K562 (cell line): ENCODE measurements at regions not wholly inside any gene's neighbourhood (a gene's known extent, or its start where the extent isn't known, plus 50 kb on each side); places are given as distances from the start of the nearest gene placed in this dataset.

Source experiments
- ATAC-seq: fragments of 200-7000 bp; cut with Tn5 transposase; 3 replicates; pipeline ENCODE4 v1.9.1; 2020; ENCODE audit warnings: moderate library complexity
- BruUV-seq: library from RNA; stranded (reverse); fragments of 400-500 nt; replicated peaks from 2 replicates; lab custom pipeline; 2021; lab: Mats Ljungman, UMichigan
- CTCF ChIA-PET: fragments of 300-600 bp; formaldehyde crosslinking; extraction: SDS; loops from one replicate; lab custom pipeline; 2021; ENCODE audit warnings: low intra/inter-chr PET ratio; lab: Yijun Ruan, JAX
- POLR2A ChIA-PET: fragments of 300-600, 350-650 bp; sonication (Branson Sonifier 250); formaldehyde crosslinking; extraction: SDS; loops from one replicate; lab custom pipeline; 2021; ENCODE audit warnings: antibody characterized with exemption, inconsistent platforms; lab: Yijun Ruan, JAX
- DNase-seq, 4 experiments: peaks; one replicate each; pipeline versions ENCODE4 v3.0.0 to v3.0.0-alpha.2; 2011 to 2018; ENCODE audit warnings: low spot score in 3 of 4, mixed read lengths in 3 of 4; ENCODE audit errors: extremely low read depth in 1 of 4
- FAIRE-seq: peaks from 2 replicates; lab custom pipeline; 2011; peaks lifted over from hg19 to GRCh38; lab: Jason Lieb, UNC
- H2AFZ ChIP-seq: 2 replicates; pipeline ENCODE4 v1.6.0; 2011; ENCODE audit warnings: low read depth, low read length, control low read depth, inconsistent platforms
- H3K27ac ChIP-seq: fragments of 200-600 bp; 3 replicates; pipeline ENCODE4 v1.8.0; 2011; ENCODE audit warnings: low read depth, mild to moderate bottlenecking, control low read depth, inconsistent platforms, low read length, moderate library complexity, mixed read lengths; ENCODE audit errors: extremely low read depth
- H3K27me3 ChIP-seq, 2 experiments: fragments of 300-600 bp in 1 of 2; 2 replicates in 1 of 2; 3 replicates in 1 of 2; pipeline versions ENCODE4 v1.6.0 to v1.8.0; 2011; ENCODE audit warnings: inconsistent platforms in 2 of 2, low read length in 2 of 2, mild to moderate bottlenecking in 1 of 2, mixed read lengths in 1 of 2, moderate library complexity in 1 of 2; ENCODE audit not compliant: control insufficient read depth in 2 of 2, insufficient read depth in 2 of 2
- H3K36me3 ChIP-seq: fragments of 300-600 bp; 3 replicates; pipeline ENCODE4 v1.8.0; 2011; ENCODE audit warnings: mild to moderate bottlenecking, low read length, inconsistent platforms; ENCODE audit not compliant: control insufficient read depth, insufficient read depth
- H3K4me1 ChIP-seq, 2 experiments: fragments of 200-600 bp in 1 of 2; replicated peaks in 1 of 2; 2 replicates in 1 of 2; 3 replicates in 1 of 2; pipeline versions ENCODE4 v1.5.1 to v1.8.0; 2011; ENCODE audit warnings: inconsistent platforms in 2 of 2, low read length in 2 of 2, mild to moderate bottlenecking in 1 of 2, mixed read lengths in 1 of 2, moderate library complexity in 1 of 2; ENCODE audit not compliant: control insufficient read depth in 2 of 2, insufficient read depth in 2 of 2
- H3K4me2 ChIP-seq: 2 replicates; pipeline ENCODE4 v1.6.1; 2011; ENCODE audit warnings: low read length, control low read depth, inconsistent platforms, mixed read lengths; ENCODE audit not compliant: insufficient read depth
- H3K4me3 ChIP-seq: fragments of 200-600 bp; sonication (generic), shearing (Covaris generic); 2 replicates; pipeline ENCODE4 v1.5.1; 2016; ENCODE audit warnings: control low read depth, inconsistent platforms
- H3K79me2 ChIP-seq: fragments of 200-600 bp; 3 replicates; pipeline ENCODE4 v1.8.0; 2011; ENCODE audit warnings: low read length, inconsistent platforms; ENCODE audit not compliant: control insufficient read depth, insufficient read depth
- H3K9ac ChIP-seq, 2 experiments: 2 replicates each; pipeline versions ENCODE4 v1.6.0 to v1.6.1; 2011; ENCODE audit warnings: low read depth in 2 of 2, low read length in 2 of 2, control low read depth in 1 of 2, inconsistent platforms in 1 of 2, mild to moderate bottlenecking in 1 of 2, mixed read lengths in 1 of 2; ENCODE audit not compliant: insufficient read depth in 1 of 2
- H3K9me1 ChIP-seq: one replicate; pipeline ENCODE4 v1.6.0; 2011; ENCODE audit warnings: inconsistent platforms, mild to moderate bottlenecking, low read length, moderate library complexity; ENCODE audit not compliant: control insufficient read depth, insufficient read depth
- H3K9me3 ChIP-seq: replicated peaks from 2 replicates; pipeline ENCODE4 v1.5.1; 2011; ENCODE audit warnings: low read depth, low read length, inconsistent platforms; ENCODE audit not compliant: control insufficient read depth, insufficient read depth
- H4K20me1 ChIP-seq: replicated peaks from 2 replicates; pipeline ENCODE4 v1.6.1; 2011; ENCODE audit warnings: low read length, inconsistent platforms, mixed read lengths; ENCODE audit not compliant: control insufficient read depth, insufficient read depth
- ARID2 ChIP-seq: fragments of 450-650 bp; IDR thresholded peaks from 2 replicates; pipeline ENCODE4 v1.6.1; 2017; ENCODE audit warnings: antibody characterized with exemption, mild to moderate bottlenecking
- ATF4 ChIP-seq: fragments of 450-650 bp; formaldehyde crosslinking; IDR thresholded peaks from 2 replicates; pipeline ENCODE4 v1.4.0; 2022; ENCODE audit warnings: mild to moderate bottlenecking, moderate library complexity
- CBX1 ChIP-seq: sonication (generic); IDR thresholded peaks from 2 replicates; pipeline ENCODE4 v1.6.1; 2016; ENCODE audit warnings: antibody characterized with exemption, low read depth, mild to moderate bottlenecking
- CC2D1A ChIP-seq: fragments of 450-650 bp; IDR thresholded peaks from 2 replicates; pipeline ENCODE4 v1.6.1; 2017; ENCODE audit warnings: mild to moderate bottlenecking
- CREM ChIP-seq: IDR thresholded peaks from 2 replicates; pipeline ENCODE4 v1.6.1; 2014; ENCODE audit warnings: antibody characterized with exemption, low read depth
- CXXC5 ChIP-seq: fragments of 250-450 bp; sonication (Bioruptor Pico); IDR thresholded peaks from 2 replicates; pipeline ENCODE4 v1.8.0; 2022; ENCODE audit warnings: inconsistent platforms, mild to moderate bottlenecking, moderate library complexity
- FOXJ2 ChIP-seq: fragments of 200-800 bp; sonication (Bioruptor generic); IDR thresholded peaks from 2 replicates; pipeline ENCODE4 v1.6.1; 2016; ENCODE audit warnings: missing genetic modification characterization, missing compliant biosample characterization
- FOXM1 ChIP-seq, 2 experiments: fragments of 450-650 bp in 1 of 2; sonication (generic) in 1 of 2; formaldehyde crosslinking in 1 of 2; IDR thresholded peaks; 2 replicates each; pipeline versions ENCODE4 v1.6.1 to v1.9.0; 2017 to 2022; ENCODE audit warnings: low read depth in 2 of 2, mild to moderate bottlenecking in 2 of 2, missing genetic modification reagents in 1 of 2, moderate library complexity in 1 of 2
- HDAC2 ChIP-seq: fragments of 450-650 bp; IDR thresholded peaks from 2 replicates; pipeline ENCODE4 v1.6.1; 2016; ENCODE audit warnings: mild to moderate bottlenecking
- HOMEZ ChIP-seq: fragments of 250-450 bp; sonication (Bioruptor Pico); IDR thresholded peaks from 2 replicates; pipeline ENCODE4 v1.4.0; 2020; ENCODE audit warnings: mild to moderate bottlenecking, moderate library complexity
- KHSRP ChIP-seq: fragments of 450-650 bp; IDR thresholded peaks from 2 replicates; pipeline ENCODE4 v1.6.1; 2017
- NFE2 ChIP-seq: IDR thresholded peaks from 2 replicates; pipeline ENCODE4 v1.6.1; 2014; ENCODE audit warnings: antibody characterized with exemption, low read depth
- OTX1 ChIP-seq: fragments of 450-650 bp; formaldehyde crosslinking; IDR thresholded peaks from 2 replicates; pipeline ENCODE4 v1.4.0; 2022; ENCODE audit warnings: mild to moderate bottlenecking
- POU5F1 ChIP-seq: fragments of 150-350 bp; IDR thresholded peaks from 2 replicates; pipeline ENCODE4 v1.6.1; 2014; ENCODE audit warnings: borderline replicate concordance, low read length, low read depth, mild to moderate bottlenecking; ENCODE audit not compliant: partially characterized antibody
- PYGO2 ChIP-seq: fragments of 450-650 bp; IDR thresholded peaks from 2 replicates; pipeline ENCODE4 v1.6.1; 2016; ENCODE audit warnings: mild to moderate bottlenecking, missing genetic modification characterization, moderate library complexity, missing compliant biosample characterization
- RBM15 ChIP-seq: fragments of 200-400 bp; formaldehyde crosslinking; IDR thresholded peaks from 2 replicates; pipeline ENCODE4 v1.6.1; 2018; ENCODE audit warnings: mild to moderate bottlenecking, low read length, moderate library complexity; ENCODE audit not compliant: insufficient read depth
- USF1 ChIP-seq: sonication (generic); formaldehyde crosslinking; IDR thresholded peaks from 2 replicates; pipeline ENCODE4 v1.9.0; 2022; ENCODE audit warnings: mild to moderate bottlenecking, missing genetic modification reagents
- ZBTB7A ChIP-seq: IDR thresholded peaks from 2 replicates; pipeline ENCODE4 v1.6.1; 2011; ENCODE audit warnings: low read depth, mild to moderate bottlenecking, low read length, moderate library complexity, borderline replicate concordance; ENCODE audit not compliant: control insufficient read depth
- ZNF23 ChIP-seq: fragments of 250-450 bp; sonication (Bioruptor Pico); IDR thresholded peaks from 2 replicates; pipeline ENCODE4 v1.4.0; 2020; ENCODE audit warnings: mild to moderate bottlenecking
- ZNF551 ChIP-seq: fragments of 250-450 bp; sonication (Bioruptor Pico); IDR thresholded peaks from 2 replicates; pipeline ENCODE4 v1.5.0; 2021; ENCODE audit warnings: mild to moderate bottlenecking, moderate library complexity
- WGBS: fragments of 100-300 bp; shearing (Covaris generic); methylation state at CpG from one replicate; pipeline ENCODE4 v1.1.6; 2016; ENCODE audit warnings: low coverage, mixed read lengths; ENCODE audit not compliant: insufficient coverage; ENCODE audit errors: missing lambda C conversion rate; 5-methylcytosine and 5-hydroxymethylcytosine counted together
- in situ Hi-C: fragments of 300-500 bp; cut with MboI; formaldehyde crosslinking; loops from 4 replicates; pipeline ENCODE4 v1.15.0; 2018; ENCODE audit warnings: inconsistent platforms, mixed read lengths
- intact Hi-C: fragments of 100-400 bp; cut with micrococcal nuclease; formaldehyde crosslinking; loops from 2 replicates; pipeline ENCODE4 v1.14.2; 2022

- CTCF ChIA-PET, result no interaction called here
- no peak overlapping the region for H3K9ac ChIP-seq
- FAIRE-seq (no peak), DNase-seq (no peak), ATAC-seq (no peak)
- intact Hi-C loops (no loop called here), in situ Hi-C loops (no loop called here)
- no peak overlapping the region for H3K4me2 ChIP-seq
- no peaks in the 10 kb centered on the region for H4K20me1 ChIP-seq
- BruUV-seq, result no TSS peak
- 0% methylated on average over 1 of the region's 1 CpG for WGBS
- no peak overlapping the region for H3K27ac ChIP-seq
- H3K9me3 ChIP-seq, result no peaks in the 10 kb centered on the region
- H3K27me3 ChIP-seq, result no peaks in the 10 kb centered on the region
- H3K36me3 ChIP-seq, result no peaks in the 10 kb centered on the region
- H3K9me1 ChIP-seq, result no peaks in the 10 kb centered on the region
- H3K4me3 ChIP-seq, result no peak overlapping the region
- no peak for TF ChIP-seq FOXM1 (IDR thresholded peaks at IDR 0.05; ENCODE audit: low read depth)
- no peak for TF ChIP-seq FOXM1 (CRISPR knock-in tag; IDR thresholded peaks at IDR 0.05; ENCODE audit: low read depth)
- TF ChIP-seq ZNF551, result no peak
- no peak for TF ChIP-seq OTX1
- TF ChIP-seq ATF4 (CRISPR knock-in tag), result no peak
- no peak for TF ChIP-seq HOMEZ
- TF ChIP-seq RBM15, result no peak
- no peak for TF ChIP-seq USF1
- TF ChIP-seq ZBTB7A, result no peak
- TF ChIP-seq ARID2, result no peak
- no peak for TF ChIP-seq POU5F1
- no peak for TF ChIP-seq CREM
- TF ChIP-seq CBX1, result no peak
- TF ChIP-seq HDAC2, result no peak
- no peak for TF ChIP-seq KHSRP
- no peak for TF ChIP-seq CXXC5
- no peak for TF ChIP-seq PYGO2 (tag)
- TF ChIP-seq ZNF23 (CRISPR knock-in tag), result no peak
- TF ChIP-seq FOXJ2 (tag), result no peak
- no peak for TF ChIP-seq CC2D1A
- no peak for TF ChIP-seq NFE2
- no peaks in the 10 kb centered on the region for H3K79me2 ChIP-seq
- POLR2A ChIA-PET, result no interaction called here
- no peaks in the 10 kb centered on the region for H3K4me1 ChIP-seq
- H2AFZ ChIP-seq, result no peak overlapping the region
Observed at GRCh38 chr14:87115234-87115633, 877.7 kb downstream of the GALC start.
